Transverse colon (tissue), 4 donors: ENCODE measurements at regions not wholly inside any gene's neighbourhood (a gene's known extent, or its start where the extent isn't known, plus 50 kb on each side); places are given as distances from the start of the nearest gene placed in this dataset.

Experiments
- DNase-seq: peaks from one replicate; pipeline ENCODE4 v3.0.0-alpha.2; 2019
- H3K27ac ChIP-seq, 4 donors: fragments of 200-600 bp; sonication (generic); 2 replicates each; pipeline ENCODE4 v1.5.1; 2016 to 2018; ENCODE audit warnings: inconsistent platforms in 4 of 4
- H3K27me3 ChIP-seq: fragments of 200-600 bp; sonication (generic); 2 replicates; pipeline ENCODE4 v1.5.1; 2017; ENCODE audit warnings: inconsistent platforms
- H3K36me3 ChIP-seq, 4 donors: fragments of 200-600 bp; sonication (generic); 2 replicates each; pipeline ENCODE4 v1.5.1; 2017 to 2019; ENCODE audit warnings: inconsistent platforms in 4 of 4
- H3K4me1 ChIP-seq, 4 donors: fragments of 200-600 bp; sonication (generic); 2 replicates each; pipeline ENCODE4 v1.5.1; 2017 to 2020; ENCODE audit warnings: inconsistent platforms in 4 of 4
- H3K4me3 ChIP-seq, 4 donors: fragments of 200-600 bp; sonication (generic); 1 replicate in 1 of 4; 2 replicates in 3 of 4; pipeline versions ENCODE4 v1.5.1 to v1.6.1; 2017 to 2019; ENCODE audit warnings: inconsistent platforms in 4 of 4
- H3K9me3 ChIP-seq, 2 donors: fragments of 200-600 bp; sonication (generic); 2 replicates each; pipeline ENCODE4 v1.5.1; 2017 to 2019; ENCODE audit warnings: inconsistent platforms in 2 of 2
- EP300 ChIP-seq: sonication (generic); formaldehyde crosslinking; IDR thresholded peaks from one replicate; pipeline ENCODE4 v1.6.1; 2017; ENCODE audit warnings: antibody characterized with exemption, low read depth
- POLR2A ChIP-seq: fragments of 450-650 bp; IDR thresholded peaks from one replicate; pipeline ENCODE4 v1.6.1; 2016; ENCODE audit warnings: antibody characterized with exemption, mild to moderate bottlenecking, moderate library complexity
- POLR2AphosphoS5 ChIP-seq, 3 donors: sonication (generic); formaldehyde crosslinking; IDR thresholded peaks; one replicate each; pipeline ENCODE4 v1.6.1; 2016; ENCODE audit warnings: antibody characterized with exemption in 3 of 3
- WGBS, 2 donors: methylation state at CpG; one replicate each; pipeline ENCODE4 v1.1.5; 2018; ENCODE audit warnings: low coverage in 1 of 2; 5-methylcytosine and 5-hydroxymethylcytosine counted together
- in situ Hi-C, 4 donors: fragments of 200-750 bp; cut with MboI; loops; one replicate each; pipeline versions ENCODE4 v1.15.0 to v1.15.1; 2017; ENCODE audit warnings: low sequenced_read_pairs in 3 of 4, low pct_ligation_motif_present in 1 of 4, low pct_unique_long_range_greater_than_20kb in 1 of 4
- intact Hi-C: fragments of 100-400 bp; cut with DNase I; formaldehyde crosslinking; loops from one replicate; pipeline ENCODE4 v1.15.1; 2023; ENCODE audit warnings: low total_unique reads
- small RNA-seq, 4 donors: library from RNA; depleted of rRNA; stranded (forward); fragments of <200 nt; gene quantifications; one replicate each; pipeline ENCODE3, GENCODE V24; 2016
- TF ChIP-seq, protein P1 (sequence below), 5 experiments: fragments of 200-600 bp in 3 of 5; fragments of 450-650 bp in 2 of 5; sonication (generic) in 3 of 5; IDR thresholded peaks; 1 replicate in 2 of 5; 2 replicates in 3 of 5; pipeline ENCODE4 v1.5.1; 2016 to 2017; ENCODE audit warnings: antibody characterized with exemption in 5 of 5, inconsistent platforms in 3 of 5, mild to moderate bottlenecking in 2 of 5, moderate library complexity in 1 of 5

DNA sequence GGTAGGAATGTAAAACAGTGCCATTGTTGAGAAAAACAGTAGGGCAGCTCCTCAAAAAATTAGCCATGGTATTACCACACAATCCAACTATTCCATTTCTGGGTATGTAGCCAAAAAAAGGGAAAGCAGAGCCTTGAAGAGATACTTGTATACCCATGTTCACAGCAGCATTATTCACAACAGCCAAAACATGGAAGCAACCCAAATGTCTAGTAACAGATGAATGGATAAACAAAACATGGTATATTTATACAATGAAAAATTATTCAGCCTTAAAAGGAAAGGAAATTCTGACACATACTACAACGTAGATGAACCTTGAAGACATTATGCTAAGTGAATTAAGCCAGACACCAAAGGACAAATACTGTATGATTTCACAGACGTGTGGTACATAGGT, 67.6 kb upstream of the GNG2 start:
- DNase-seq: no peak
- H3K4me3 ChIP-seq: no peak overlapping the region
- H3K27ac ChIP-seq: peak overlapping the region in 1 of 4 donors; percentile 28
- TF ChIP-seq POLR2A (no peak), EP300 (peak; percentile 46), POLR2AphosphoS5 (IDR thresholded peaks at IDR 0.05) (peak in 2 of 3 donors; percentile 54)
- TF ChIP-seq, protein P1, sequence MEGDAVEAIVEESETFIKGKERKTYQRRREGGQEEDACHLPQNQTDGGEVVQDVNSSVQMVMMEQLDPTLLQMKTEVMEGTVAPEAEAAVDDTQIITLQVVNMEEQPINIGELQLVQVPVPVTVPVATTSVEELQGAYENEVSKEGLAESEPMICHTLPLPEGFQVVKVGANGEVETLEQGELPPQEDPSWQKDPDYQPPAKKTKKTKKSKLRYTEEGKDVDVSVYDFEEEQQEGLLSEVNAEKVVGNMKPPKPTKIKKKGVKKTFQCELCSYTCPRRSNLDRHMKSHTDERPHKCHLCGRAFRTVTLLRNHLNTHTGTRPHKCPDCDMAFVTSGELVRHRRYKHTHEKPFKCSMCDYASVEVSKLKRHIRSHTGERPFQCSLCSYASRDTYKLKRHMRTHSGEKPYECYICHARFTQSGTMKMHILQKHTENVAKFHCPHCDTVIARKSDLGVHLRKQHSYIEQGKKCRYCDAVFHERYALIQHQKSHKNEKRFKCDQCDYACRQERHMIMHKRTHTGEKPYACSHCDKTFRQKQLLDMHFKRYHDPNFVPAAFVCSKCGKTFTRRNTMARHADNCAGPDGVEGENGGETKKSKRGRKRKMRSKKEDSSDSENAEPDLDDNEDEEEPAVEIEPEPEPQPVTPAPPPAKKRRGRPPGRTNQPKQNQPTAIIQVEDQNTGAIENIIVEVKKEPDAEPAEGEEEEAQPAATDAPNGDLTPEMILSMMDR (IDR thresholded peaks at IDR 0.05): no peak
- H3K4me1 ChIP-seq: peaks cover 0 to 6% (median 4%) of the 10 kb centered on the region in 4 donors
- in situ Hi-C loops (loop anchor here in 2 of 4 donors (25.0 kb wide), 2 partner anchors 194 to 831 kb away; partner anchors contain the start of gene RTRAF (in 1 of the 2)), intact Hi-C loops (no loop called here)
- no peaks in the 10 kb centered on the region for H3K27me3 ChIP-seq
- no peaks in the 10 kb centered on the region for H3K9me3 ChIP-seq
- no peaks in the 10 kb centered on the region for H3K36me3 ChIP-seq
- 56 to 57% methylated on average over 2 of the region's 2 CpGs for WGBS, 2 donors

- H3K27me3 ChIP-seq: no peaks in the 10 kb centered on the region
- H3K4me1 ChIP-seq: no peaks in the 10 kb centered on the region
- H3K4me3 ChIP-seq: no peak overlapping the region
- intact Hi-C loops: no loop called here
- H3K36me3 ChIP-seq: no peaks in the 10 kb centered on the region
- in situ Hi-C loops: loop anchor here in 1 of 4 donors (25.0 kb wide), 1 partner anchor 157 kb away; no protein-coding TSS in a partner anchor
- TF ChIP-seq EP300 (no peak), POLR2AphosphoS5 (IDR thresholded peaks at IDR 0.05) (no peak), POLR2A (no peak)
- TF ChIP-seq, protein P1 (IDR thresholded peaks at IDR 0.05): no peak
- no peak for DNase-seq
- WGBS, 2 donors: 78 to 94% methylated on average over 2 of the region's 2 CpGs
- no peak overlapping the region for H3K27ac ChIP-seq
- no peaks in the 10 kb centered on the region for H3K9me3 ChIP-seq
These were observed 54.9 kb upstream of the GNG2 start for GRCh38 chr14:51805541-51805940.

GRCh38 chr14:51806026-51807023, 54.1 kb upstream of the GNG2 start:
- 65 to 72% methylated on average over 6 of the region's 6 CpGs for WGBS, 2 donors
- Histone ChIP-seq H3K36me3 (no peaks in the 10 kb centered on the region), H3K9me3 (no peaks in the 10 kb centered on the region), H3K4me3 (no peak overlapping the region), H3K27me3 (no peaks in the 10 kb centered on the region), H3K4me1 (no peaks in the 10 kb centered on the region), H3K27ac (no peak overlapping the region)
- no peak for TF ChIP-seq POLR2AphosphoS5 (IDR thresholded peaks at IDR 0.05)
- in situ Hi-C loops: loop anchor here in 1 of 4 donors (25.0 kb wide), 1 partner anchor 156 kb away; no protein-coding TSS in a partner anchor
- intact Hi-C loops: no loop called here
- DNase-seq: no peak

DNA sequence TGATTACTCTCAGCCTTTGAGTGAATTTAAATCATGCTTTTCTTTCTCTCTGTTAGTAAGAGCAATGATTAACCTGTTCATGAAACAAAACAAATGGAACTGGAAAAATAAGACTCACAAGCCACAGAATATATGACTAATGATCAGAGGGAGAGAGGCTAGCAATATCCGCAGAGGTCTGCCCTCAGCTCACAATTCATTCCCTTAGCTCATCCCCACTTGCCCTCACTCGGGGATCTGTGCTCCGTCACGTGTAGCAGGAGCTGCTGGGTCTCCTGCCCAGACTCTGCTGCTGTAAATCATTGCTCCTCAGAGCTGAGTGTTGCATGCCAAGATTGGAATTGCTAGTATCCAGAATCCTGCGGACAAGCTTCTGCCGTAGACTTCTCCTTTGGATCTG, 53.1 kb upstream of the GNG2 start:
- intact Hi-C loops: no loop called here
- 63 to 71% methylated on average over 1 to 6 of the region's 6 CpGs for WGBS, 2 donors
- no peak for TF ChIP-seq POLR2A
- TF ChIP-seq, protein P1 (IDR thresholded peaks at IDR 0.05): no peak
- no peak for TF ChIP-seq POLR2AphosphoS5 (IDR thresholded peaks at IDR 0.05)
- no peak for TF ChIP-seq EP300
- Histone ChIP-seq H3K27ac (no peak overlapping the region), H3K36me3 (no peaks in the 10 kb centered on the region), H3K4me3 (no peak overlapping the region), H3K27me3 (no peaks in the 10 kb centered on the region), H3K9me3 (no peaks in the 10 kb centered on the region), H3K4me1 (no peaks in the 10 kb centered on the region)
- no peak for DNase-seq
- in situ Hi-C loops: loop anchor here in 1 of 4 donors (25.0 kb wide), 1 partner anchor 155 kb away; no protein-coding TSS in a partner anchor

Small RNA genes lying in the stretch of these regions (small RNA-seq; reads per million reads assigned to genes)
- 0 reads per million in 4 donors for gene AL079307.3
